ENCODE measurements at regions not wholly inside any gene's neighbourhood (a gene's known extent, or its start where the extent isn't known, plus 50 kb on each side); places are given as distances from the start of the nearest gene placed in this dataset.

DNA sequence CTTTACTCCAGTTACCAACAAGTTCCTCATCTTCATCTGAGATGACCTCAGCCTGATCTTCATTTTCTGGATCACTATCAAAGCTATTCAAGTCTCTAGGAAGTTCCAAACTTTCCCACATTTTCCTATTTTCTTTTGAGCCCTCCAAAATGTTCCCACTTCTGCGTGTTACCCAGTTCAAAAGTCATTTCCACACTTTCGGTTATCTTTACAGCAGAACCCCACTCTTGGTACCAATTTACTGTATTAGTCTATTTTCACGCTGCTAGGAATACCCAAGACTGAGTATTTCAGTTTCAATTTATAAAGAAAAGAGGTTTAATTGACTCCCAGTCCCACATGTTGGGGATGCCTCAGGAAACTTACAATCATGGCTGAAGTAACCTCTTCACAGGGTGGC is 274.3 kb downstream of the FGF9 start:
- TF ChIP-seq, protein P1, sequence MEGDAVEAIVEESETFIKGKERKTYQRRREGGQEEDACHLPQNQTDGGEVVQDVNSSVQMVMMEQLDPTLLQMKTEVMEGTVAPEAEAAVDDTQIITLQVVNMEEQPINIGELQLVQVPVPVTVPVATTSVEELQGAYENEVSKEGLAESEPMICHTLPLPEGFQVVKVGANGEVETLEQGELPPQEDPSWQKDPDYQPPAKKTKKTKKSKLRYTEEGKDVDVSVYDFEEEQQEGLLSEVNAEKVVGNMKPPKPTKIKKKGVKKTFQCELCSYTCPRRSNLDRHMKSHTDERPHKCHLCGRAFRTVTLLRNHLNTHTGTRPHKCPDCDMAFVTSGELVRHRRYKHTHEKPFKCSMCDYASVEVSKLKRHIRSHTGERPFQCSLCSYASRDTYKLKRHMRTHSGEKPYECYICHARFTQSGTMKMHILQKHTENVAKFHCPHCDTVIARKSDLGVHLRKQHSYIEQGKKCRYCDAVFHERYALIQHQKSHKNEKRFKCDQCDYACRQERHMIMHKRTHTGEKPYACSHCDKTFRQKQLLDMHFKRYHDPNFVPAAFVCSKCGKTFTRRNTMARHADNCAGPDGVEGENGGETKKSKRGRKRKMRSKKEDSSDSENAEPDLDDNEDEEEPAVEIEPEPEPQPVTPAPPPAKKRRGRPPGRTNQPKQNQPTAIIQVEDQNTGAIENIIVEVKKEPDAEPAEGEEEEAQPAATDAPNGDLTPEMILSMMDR (IDR thresholded peaks at IDR 0.05; ENCODE audit: borderline replicate concordance, insufficient read depth, low read depth, low read length), result no peak
- no peak overlapping the region for H3K4me3 ChIP-seq (ENCODE audit: low read depth, low read length)

DNA sequence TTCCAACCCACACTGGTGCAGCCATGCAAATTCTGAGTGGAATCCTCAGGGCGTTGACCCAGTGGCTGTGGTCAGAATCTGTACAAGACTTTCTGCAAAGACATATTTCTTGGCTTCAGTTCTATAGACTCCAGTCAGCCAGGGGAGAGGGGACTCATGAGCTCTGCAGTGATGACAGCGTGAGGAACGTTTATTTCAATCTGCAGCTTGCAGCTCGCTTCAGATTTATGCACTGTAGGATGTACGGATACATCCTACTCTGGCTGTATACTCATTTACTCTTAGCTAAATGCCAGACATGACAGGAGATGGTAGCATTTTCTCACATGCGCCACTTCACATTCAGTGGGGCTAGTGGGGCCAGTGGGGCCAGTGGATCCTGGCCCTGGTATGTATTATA is 276.1 kb downstream of the FGF9 start:
- no peak overlapping the region for H3K4me3 ChIP-seq (ENCODE audit: low read depth, low read length)
- TF ChIP-seq, protein P1 (IDR thresholded peaks at IDR 0.05; ENCODE audit: borderline replicate concordance, insufficient read depth, low read depth, low read length), result no peak

DNA sequence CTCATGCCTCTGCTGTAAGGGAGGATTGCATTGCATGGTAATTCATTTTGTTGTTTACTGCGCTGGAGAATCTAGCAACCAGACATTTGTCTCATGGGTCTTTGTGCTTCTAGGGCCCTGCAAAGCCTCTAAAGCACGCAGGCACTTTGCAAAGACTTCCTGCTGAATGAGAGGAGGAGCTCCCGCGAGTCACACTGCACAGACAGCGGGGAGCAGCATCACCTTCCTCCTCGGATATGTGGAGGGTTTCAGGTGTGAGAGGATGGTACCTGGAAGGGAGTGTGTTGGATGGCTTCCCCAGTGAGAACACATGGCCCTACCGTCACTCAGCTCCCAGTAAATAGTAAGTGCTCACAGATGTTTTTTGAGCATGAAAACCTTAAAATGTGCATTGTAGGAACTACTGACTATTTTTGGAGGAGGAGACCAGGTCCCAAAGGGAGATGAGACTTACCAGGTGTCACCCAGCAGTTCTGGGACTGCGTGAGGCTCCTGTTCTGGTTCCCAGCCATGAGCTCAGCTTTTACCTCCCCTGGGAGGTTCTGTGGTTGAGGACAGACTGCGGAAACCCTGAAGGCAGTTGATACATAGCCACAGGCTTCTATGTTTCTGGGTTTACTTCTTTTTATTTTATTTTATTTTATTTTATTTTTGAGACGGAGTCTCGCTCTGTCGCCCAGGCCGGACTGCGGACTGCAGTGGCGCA is 278.0 kb downstream of the FGF9 start:
- TF ChIP-seq, protein P1 (IDR thresholded peaks at IDR 0.05; ENCODE audit: borderline replicate concordance, insufficient read depth, low read depth, low read length), result no peak
- H3K4me3 ChIP-seq (ENCODE audit: low read depth, low read length), result no peak overlapping the region

DNA sequence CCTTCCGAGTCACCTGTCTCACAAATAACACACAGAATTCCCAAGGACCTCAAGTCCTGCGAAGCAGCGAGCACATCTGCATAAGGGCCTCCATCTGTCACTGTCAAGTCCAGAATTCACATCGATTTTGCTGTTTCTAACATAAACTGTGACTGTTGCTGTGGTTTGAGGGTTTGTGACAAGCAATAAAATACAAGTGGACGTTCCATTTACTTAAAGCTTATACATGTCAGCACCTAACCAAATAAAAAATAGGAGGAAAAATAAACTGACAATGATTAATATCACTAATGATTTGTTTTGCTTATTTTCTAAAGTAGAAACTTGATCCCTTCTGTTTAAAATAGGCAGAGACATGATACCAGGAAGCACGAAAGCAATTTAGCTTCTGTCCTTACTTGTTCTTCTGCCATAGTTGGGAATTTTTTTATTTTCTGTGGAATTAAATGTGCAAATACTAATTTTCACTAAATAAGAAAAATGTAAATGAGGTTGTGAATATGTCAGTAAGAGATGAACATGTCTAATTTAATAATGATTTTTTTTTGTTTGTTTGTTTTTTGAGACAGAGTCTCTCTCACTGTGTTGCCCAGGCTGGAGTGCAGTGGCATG is 279.1 kb downstream of the FGF9 start:
- no peak overlapping the region for H3K4me3 ChIP-seq (ENCODE audit: low read depth, low read length)
- TF ChIP-seq, protein P1 (IDR thresholded peaks at IDR 0.05; ENCODE audit: borderline replicate concordance, insufficient read depth, low read depth, low read length), result no peak

DNA sequence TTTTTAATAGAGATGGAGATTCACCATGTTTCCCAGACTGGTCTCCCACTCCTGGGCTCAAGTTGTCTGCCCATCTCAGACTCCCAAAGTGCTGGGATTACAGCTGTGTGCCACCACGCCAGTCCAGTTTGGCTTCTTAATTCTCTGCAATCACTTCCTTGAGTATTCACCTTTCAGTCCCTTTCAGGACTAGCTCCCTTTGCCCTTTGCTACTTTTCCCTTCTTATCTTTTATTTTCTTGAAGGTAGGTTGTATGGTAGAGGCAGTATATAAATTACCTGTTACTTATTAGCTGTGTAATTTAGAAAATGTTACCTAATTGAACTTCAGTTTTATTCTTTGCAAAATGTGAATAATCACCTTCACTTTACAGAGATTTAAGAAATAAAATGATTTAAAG is 285.8 kb downstream of the FGF9 start:
- TF ChIP-seq, protein P1 (IDR thresholded peaks at IDR 0.05; ENCODE audit: borderline replicate concordance, insufficient read depth, low read depth, low read length), result no peak
- H3K4me3 ChIP-seq (ENCODE audit: low read depth, low read length), result no peak overlapping the region

DNA sequence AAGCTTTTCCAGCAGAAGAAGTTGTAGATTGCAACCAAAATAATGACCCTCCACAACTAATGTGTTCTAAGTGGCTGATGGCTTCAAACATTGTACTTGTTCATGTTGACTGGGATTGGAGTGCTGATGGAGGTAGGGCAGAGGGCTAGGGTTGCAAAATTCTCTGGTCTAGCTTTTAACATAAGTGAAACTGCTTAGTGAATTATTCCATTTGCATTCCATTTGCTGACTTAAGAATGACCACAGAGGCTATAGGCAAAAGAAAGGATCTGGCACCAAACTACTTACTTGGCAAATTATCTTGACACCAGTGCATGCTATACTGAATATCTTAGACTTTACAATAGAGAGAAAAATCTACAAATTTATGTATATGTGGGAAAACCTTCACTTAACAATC is 287.0 kb downstream of the FGF9 start:
- H3K4me3 ChIP-seq (ENCODE audit: low read depth, low read length), result no peak overlapping the region
- TF ChIP-seq, protein P1 (IDR thresholded peaks at IDR 0.05; ENCODE audit: borderline replicate concordance, insufficient read depth, low read depth, low read length), result no peak

DNA sequence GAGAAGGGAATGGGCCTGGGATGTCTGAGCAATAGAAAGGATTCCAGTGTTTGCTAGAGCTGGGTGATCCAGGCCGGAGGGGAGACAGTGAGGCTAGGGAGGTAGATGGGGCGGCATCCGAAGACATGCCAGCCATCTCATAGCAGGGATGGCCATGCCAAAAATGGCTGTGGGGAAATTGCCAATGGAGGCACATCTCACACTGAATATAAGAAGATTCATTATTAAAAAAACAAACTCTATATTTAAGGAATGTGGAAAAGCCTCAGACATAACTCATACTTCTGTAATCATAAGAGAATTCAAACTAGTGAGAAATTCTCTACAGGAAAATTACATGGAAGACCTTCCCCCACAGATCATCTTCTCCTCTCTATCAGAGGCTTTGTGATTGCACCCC is 289.2 kb downstream of the FGF9 start:
- TF ChIP-seq, protein P1 (IDR thresholded peaks at IDR 0.05; ENCODE audit: borderline replicate concordance, insufficient read depth, low read depth, low read length), result no peak
- H3K4me3 ChIP-seq (ENCODE audit: low read depth, low read length), result no peak overlapping the region

Measured in GM12875 (cell line).